Hematopoietic multipotent progenitor cell treated with erythropoietin and hydrocortisone succinate and interleukin-3 and kit ligand, for 8 days (in vitro differentiated cells): ENCODE measurements at regions not wholly inside any gene's neighbourhood (a gene's known extent, or its start where the extent isn't known, plus 50 kb on each side); places are given as distances from the start of the nearest gene placed in this dataset.
"Not testable (repeated sequence)": the region's sequence is repeated elsewhere in the genome, so short reads cannot be mapped to it uniquely, and the experiment has no call there.

Experiments
- DNase-seq: peaks from one replicate; pipeline ENCODE4 v3.0.0-alpha.2; 2015

DNA sequence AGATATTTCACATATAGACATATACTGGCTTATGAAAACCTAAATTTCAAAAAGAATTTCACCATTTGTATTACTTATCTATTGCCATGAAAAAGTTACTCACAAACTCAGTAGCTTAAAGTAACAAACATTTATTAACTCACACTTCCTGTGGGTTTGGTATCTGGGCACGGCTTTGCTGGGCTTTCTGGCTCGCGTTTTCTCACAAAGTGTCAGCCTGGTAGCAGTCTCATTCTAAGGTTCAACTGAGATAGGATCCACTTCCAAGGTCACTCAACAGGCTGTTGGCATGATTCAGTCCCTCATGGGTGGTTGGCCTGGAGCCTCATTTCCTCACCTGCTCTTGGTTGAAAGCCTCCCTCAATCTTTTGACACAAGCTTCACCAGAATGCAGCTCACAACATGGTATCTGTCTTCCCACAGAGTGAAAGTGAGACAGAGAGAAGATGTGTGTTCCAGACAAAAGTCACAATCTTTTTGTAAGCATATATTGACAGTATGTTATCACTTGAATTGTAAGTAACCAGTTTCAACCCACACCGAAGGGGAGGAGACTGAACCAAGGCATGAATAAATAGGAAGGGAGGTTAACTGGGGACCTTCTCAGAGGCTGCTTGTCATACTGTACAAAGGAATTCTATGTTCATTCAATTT, 1065.8 kb upstream of the SPRY2 start:
- no peak for DNase-seq

DNA sequence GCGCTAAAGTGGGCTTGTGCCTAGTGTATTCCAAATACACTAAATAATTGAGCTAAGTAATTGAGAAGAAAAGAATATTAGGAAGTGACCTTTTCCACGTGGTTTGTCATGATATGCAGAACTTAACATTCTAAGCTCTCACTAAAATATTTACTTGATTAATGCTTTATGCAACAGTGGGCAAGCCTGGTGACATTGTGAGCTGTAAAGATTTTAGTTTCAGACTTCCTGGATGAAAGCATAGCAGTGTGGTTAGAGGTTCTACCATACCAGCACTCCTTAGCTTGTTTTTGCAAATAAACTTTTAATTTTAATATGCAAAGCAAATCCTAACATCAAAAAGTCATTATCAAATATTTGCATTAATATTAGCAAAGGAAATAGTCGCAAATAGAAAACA, 1065.1 kb upstream of the SPRY2 start:
- DNase-seq: no peak

- no peak for DNase-seq
Observed at GRCh38 chr13:81396192-81396591, 1055.3 kb upstream of the SPRY2 start.

GRCh38 chr13:81395368-81395767, 1054.4 kb upstream of the SPRY2 start:
- DNase-seq: no peak

- DNase-seq: no peak
Observed at GRCh38 chr13:81394640-81395039, 1053.7 kb upstream of the SPRY2 start.

DNA sequence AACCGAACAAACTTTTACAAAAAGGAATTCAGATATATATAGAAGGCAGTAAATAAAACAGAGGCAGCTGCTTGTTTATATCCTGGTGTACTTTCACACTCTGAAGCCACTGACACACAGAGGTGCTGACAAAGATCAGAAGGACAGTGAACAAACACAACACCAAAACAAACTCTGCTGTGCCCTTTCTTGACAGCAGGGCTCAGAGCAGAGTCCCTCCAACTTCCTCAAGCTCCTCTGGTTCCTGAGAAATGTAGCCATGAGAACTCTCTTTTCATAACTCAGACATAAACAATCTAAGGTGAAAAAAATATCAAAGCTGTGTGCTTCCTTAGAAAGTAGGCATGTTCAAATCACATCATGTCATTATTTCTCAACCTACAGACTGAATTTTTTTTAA, 1052.8 kb upstream of the SPRY2 start:
- no peak for DNase-seq

- DNase-seq: no peak
Observed at GRCh38 chr13:81393110-81393509, 1052.2 kb upstream of the SPRY2 start.

GRCh38 chr13:81388400-81388799, 1047.5 kb upstream of the SPRY2 start:
- DNase-seq: no peak

- DNase-seq: no peak
Observed at GRCh38 chr13:81383444-81383843, 1042.5 kb upstream of the SPRY2 start.

DNA sequence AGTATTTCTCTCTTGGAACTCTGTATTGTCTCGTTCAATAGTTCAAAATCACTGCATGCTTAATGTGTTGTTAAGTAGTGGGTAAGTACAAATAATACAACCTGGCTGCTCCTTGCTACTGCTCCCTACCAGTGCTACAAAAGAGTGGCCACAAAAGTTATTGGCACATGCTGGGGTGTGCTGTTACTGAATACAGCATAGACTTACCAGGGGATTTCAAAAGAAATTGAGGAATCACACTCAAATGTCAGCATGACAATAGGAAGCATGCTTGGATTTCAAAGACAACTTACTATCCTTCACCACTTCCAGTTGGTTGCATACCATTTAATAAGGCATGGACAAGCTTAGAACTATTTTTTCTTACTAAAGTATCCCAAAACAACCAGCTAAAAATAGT, 1041.3 kb upstream of the SPRY2 start:
- no peak for DNase-seq

- no peak for DNase-seq
Observed at GRCh38 chr13:81381560-81381959, 1040.6 kb upstream of the SPRY2 start.

DNA sequence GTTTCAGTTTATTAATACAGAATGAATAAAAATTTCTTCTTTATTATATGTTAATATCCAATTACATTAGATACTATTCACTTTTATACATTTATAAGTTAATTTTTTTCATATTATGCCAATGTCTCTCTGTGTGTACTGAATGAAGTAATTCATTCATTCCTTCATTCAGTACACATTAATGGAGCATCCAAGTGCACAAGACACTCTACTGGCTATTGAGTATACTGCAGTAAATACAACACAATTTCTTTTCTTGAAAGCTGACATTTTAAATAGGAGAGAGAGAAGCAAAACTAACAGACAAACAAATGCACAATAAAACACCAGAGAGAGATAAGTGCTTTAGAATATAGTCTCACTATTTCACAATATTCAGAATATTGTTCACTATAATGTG, 1038.3 kb upstream of the SPRY2 start:
- DNase-seq: no peak

DNA sequence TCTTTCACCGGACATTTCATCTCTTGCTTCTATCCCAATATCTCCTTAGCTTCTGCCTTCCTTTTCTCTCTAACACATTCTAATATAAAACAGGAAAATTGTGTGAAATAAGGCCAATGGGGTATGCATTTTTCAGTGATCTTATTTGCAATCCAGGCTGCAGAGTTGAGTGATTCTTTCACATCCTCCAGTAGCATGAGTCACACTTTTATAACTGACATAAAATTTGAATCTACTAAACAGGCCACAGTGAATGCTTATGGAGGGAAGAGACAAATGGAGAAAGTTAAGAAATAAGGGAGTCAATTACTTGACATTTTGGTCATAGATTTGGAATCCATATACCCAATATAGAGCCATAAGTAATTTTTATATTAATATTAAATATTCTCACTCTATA, 1037.0 kb upstream of the SPRY2 start:
- no peak for DNase-seq

DNA sequence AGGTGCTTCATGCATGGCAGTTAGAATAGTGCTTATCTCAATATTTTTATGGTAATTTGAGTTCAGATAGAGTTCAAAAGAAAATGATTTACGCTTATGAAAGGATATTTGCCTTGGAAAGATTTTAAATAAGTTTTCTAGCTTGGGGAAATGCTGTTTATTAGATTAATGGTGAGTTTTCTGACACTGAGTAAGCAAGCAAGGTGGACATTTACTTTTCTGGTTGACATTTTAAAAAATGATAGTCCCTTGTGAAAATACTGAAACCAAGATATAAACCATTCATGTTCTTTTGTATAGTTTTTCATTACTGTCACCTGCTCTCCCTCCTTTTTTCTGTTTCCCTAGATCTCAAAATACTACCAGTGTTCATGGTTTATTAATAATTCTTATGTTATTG, 1034.8 kb upstream of the SPRY2 start:
- DNase-seq: no peak

DNA sequence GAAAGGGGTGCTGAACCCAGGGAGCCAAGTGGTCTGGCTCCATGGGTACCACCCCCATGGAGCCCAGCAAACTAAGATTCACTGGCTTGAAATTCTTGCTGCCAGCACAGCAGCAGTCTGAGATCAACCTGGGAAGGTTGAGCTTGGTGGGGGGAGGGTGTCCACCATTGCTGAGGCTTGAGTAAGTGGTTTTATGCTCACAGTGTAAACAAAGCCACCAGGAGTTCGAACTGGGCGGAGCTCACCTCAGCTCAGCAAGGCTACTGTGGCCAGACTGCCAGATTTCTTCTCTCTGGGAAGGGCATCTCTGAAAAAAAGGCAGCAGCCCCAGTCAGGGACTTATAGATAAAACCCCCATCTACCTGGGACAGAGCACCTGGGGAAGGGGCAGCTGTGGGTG, 1021.8 kb upstream of the SPRY2 start:
- not testable (repeated sequence) for DNase-seq

- no peak for DNase-seq
Observed at GRCh38 chr13:81350056-81350455, 1009.1 kb upstream of the SPRY2 start.

- DNase-seq: not testable (repeated sequence)
Observed at GRCh38 chr13:81340118-81341069, 999.5 kb upstream of the SPRY2 start.

DNA sequence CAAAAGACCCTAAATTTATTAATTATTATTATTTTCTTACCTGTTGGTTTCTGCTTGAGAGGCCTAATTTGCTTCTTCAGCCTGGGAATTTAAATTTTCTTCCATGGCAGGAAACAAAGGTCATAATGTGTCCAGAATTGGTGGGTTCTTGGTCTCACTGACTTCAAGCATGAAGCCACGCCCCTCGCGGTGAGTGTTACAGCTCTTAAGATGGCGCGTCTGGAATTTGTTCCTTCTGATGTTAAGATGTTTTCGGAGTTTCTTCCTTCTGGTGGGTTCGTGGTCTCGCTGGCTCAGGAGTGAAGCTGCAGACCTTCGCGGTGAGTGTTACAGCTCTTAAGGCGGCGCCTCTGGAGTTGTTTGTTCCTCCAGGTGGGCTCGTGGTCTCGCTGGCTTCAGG, 998.7 kb upstream of the SPRY2 start:
- not testable (repeated sequence) for DNase-seq

GRCh38 chr13:81334481-81334880, 993.6 kb upstream of the SPRY2 start:
- DNase-seq: no peak

- DNase-seq: no peak
Observed at GRCh38 chr13:81326913-81327312, 986.0 kb upstream of the SPRY2 start.

GRCh38 chr13:81320516-81320915, 979.6 kb upstream of the SPRY2 start:
- no peak for DNase-seq

DNA sequence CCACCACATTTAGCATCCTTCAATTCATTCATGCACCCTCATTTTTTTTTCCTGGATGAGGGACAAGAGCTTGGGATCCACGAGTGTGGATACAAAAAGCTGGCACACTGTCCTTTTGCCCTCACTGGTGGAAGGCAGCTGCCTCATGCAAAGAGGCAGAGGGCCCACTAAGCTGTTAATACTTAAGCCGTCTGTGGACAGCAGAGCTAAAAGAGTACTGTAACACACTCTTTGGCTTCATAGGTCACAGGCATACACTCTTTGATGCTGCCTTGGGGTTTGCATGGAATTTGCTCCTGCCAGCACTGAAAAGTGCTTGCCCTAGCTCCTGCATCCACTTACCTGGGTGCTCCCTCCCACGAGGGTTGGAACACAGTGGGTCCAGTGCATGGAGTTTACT, 978.4 kb upstream of the SPRY2 start:
- no peak for DNase-seq

DNA sequence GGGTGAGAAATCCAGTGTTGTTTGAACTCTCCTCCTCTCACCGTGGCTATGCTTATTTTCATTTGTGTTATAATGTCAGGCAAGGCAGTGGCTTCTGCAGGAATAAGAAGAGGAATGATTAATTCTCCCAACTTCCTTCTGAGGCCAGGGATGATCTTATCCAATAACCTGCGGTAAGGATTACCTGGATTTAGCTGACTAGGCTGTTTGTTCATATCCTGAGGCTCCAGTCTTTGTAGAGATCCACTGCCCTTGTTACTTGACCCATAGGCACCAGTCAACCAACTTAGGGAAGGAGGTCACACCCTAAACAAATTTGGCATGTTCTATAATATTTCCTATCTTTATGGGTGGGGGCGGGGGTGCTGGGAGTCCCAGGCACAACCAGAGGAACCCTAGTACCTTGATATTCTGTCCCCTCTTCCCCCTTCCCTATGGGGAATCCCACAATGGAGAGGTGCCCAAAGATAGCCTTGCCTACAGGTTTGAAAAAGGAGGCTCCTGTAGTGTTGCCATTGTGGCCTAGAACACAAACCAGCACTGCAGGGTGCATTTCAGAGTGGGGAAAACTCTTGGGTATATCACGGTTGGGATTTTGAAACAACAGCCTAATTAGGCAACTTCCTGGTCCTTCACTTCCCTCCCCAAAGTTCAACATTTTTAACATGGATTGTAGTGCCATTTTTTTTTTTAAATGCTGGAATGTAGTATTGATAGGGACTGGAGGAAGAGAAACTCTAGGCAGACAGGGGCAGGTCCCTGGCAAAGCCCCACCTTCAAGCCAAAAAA, 977.5 kb upstream of the SPRY2 start:
- no peak for DNase-seq

GRCh38 chr13:81314461-81314860, 973.5 kb upstream of the SPRY2 start:
- DNase-seq: no peak
